GM12892 (cell line): ENCODE measurements at regions not wholly inside any gene's neighbourhood (a gene's known extent, or its start where the extent isn't known, plus 50 kb on each side); places are given as distances from the start of the nearest gene placed in this dataset.

Experiments used
- POLR2A ChIP-seq: IDR thresholded peaks from 2 replicates; pipeline ENCODE4 v1.6.1; 2011; ENCODE audit warnings: low read depth, low read length, control low read depth
- POLR2AphosphoS5 ChIP-seq: IDR thresholded peaks from 2 replicates; pipeline ENCODE4 v1.6.1; 2011; ENCODE audit warnings: low read depth, low read length, control low read depth

- TF ChIP-seq POLR2A (no peak), POLR2AphosphoS5 (no peak)
Observed at GRCh38 chr2:240234503-240234951, 94.1 kb upstream of the OTOS start.
